Testis (tissue), 2 donors: ENCODE measurements at regions not wholly inside any gene's neighbourhood (a gene's known extent, or its start where the extent isn't known, plus 50 kb on each side); places are given as distances from the start of the nearest gene placed in this dataset.

ENCODE experiments used
- CTCF ChIP-seq, 3 experiments: fragments of 450-650 bp in 2 of 3; fragments of 200-600 bp in 1 of 3; sonication (generic) in 1 of 3; IDR thresholded peaks; one replicate each; pipeline ENCODE4 v1.5.1; 2016 to 2019; ENCODE audit warnings: antibody characterized with exemption in 3 of 3, mild to moderate bottlenecking in 2 of 3, moderate library complexity in 1 of 3
- POLR2A ChIP-seq: fragments of 450-650 bp; IDR thresholded peaks from one replicate; pipeline ENCODE4 v1.6.1; 2017; ENCODE audit warnings: antibody characterized with exemption, mild to moderate bottlenecking, moderate library complexity

- TF ChIP-seq CTCF (IDR thresholded peaks at IDR 0.05) (no peak), POLR2A (no peak)
These were observed 186.2 kb downstream of the RBFOX3 start for GRCh38 chr17:79424471-79425185.
